ENCODE measurements at regions not wholly inside any gene's neighbourhood (a gene's known extent, or its start where the extent isn't known, plus 50 kb on each side); places are given as distances from the start of the nearest gene placed in this dataset.

GRCh38 chr12:127629066-127629820, 637.7 kb upstream of the TMEM132C start:
- H3K36me3 ChIP-seq: no peaks in the 10 kb centered on the region
- no peak for DNase-seq (ENCODE audit: low read depth in 1 of 2, low spot score in 1 of 2)
- H3K9me3 ChIP-seq (ENCODE audit: low read depth): no peaks in the 10 kb centered on the region
- H3K4me1 ChIP-seq (ENCODE audit: low read depth): no peaks in the 10 kb centered on the region
- TF ChIP-seq CTCF (IDR thresholded peaks at IDR 0.05; ENCODE audit: low read depth, low read length): no peak
- no peak overlapping the region for H3K27ac ChIP-seq
- no peak overlapping the region for H3K4me3 ChIP-seq
- H3K27me3 ChIP-seq: no peaks in the 10 kb centered on the region

GRCh38 chr12:127632461-127632860, 634.5 kb upstream of the TMEM132C start:
- no peak for DNase-seq (ENCODE audit: low read depth in 1 of 2, low spot score in 1 of 2)
- Histone ChIP-seq H3K27ac (no peak overlapping the region), H3K4me3 (no peak overlapping the region), H3K9me3 (ENCODE audit: low read depth) (no peaks in the 10 kb centered on the region), H3K27me3 (no peaks in the 10 kb centered on the region), H3K36me3 (no peaks in the 10 kb centered on the region), H3K4me1 (ENCODE audit: low read depth) (no peaks in the 10 kb centered on the region)
- no peak for TF ChIP-seq CTCF (IDR thresholded peaks at IDR 0.05; ENCODE audit: low read depth, low read length)

- H3K36me3 ChIP-seq: no peaks in the 10 kb centered on the region
- no peak for DNase-seq (ENCODE audit: low read depth in 1 of 2, low spot score in 1 of 2)
- no peaks in the 10 kb centered on the region for H3K27me3 ChIP-seq
- H3K4me1 ChIP-seq (ENCODE audit: low read depth): no peaks in the 10 kb centered on the region
- H3K9me3 ChIP-seq (ENCODE audit: low read depth): no peaks in the 10 kb centered on the region
- TF ChIP-seq CTCF (IDR thresholded peaks at IDR 0.05; ENCODE audit: low read depth, low read length): no peak
- no peak overlapping the region for H3K4me3 ChIP-seq
- no peak overlapping the region for H3K27ac ChIP-seq
These were observed 631.1 kb upstream of the TMEM132C start for GRCh38 chr12:127635838-127636237.

GRCh38 chr12:127636882-127637281, 630.1 kb upstream of the TMEM132C start:
- Histone ChIP-seq H3K27me3 (no peaks in the 10 kb centered on the region), H3K4me3 (no peak overlapping the region), H3K9me3 (ENCODE audit: low read depth) (no peaks in the 10 kb centered on the region), H3K36me3 (no peaks in the 10 kb centered on the region), H3K27ac (no peak overlapping the region), H3K4me1 (ENCODE audit: low read depth) (no peaks in the 10 kb centered on the region)
- TF ChIP-seq CTCF (IDR thresholded peaks at IDR 0.05; ENCODE audit: low read depth, low read length): no peak
- no peak for DNase-seq (ENCODE audit: low read depth in 1 of 2, low spot score in 1 of 2)

- Histone ChIP-seq H3K36me3 (no peaks in the 10 kb centered on the region), H3K9me3 (ENCODE audit: low read depth) (no peaks in the 10 kb centered on the region), H3K27ac (no peak overlapping the region), H3K4me1 (ENCODE audit: low read depth) (no peaks in the 10 kb centered on the region), H3K27me3 (no peaks in the 10 kb centered on the region), H3K4me3 (no peak overlapping the region)
- no peak for TF ChIP-seq CTCF (IDR thresholded peaks at IDR 0.05; ENCODE audit: low read depth, low read length)
- no peak for DNase-seq (ENCODE audit: low read depth in 1 of 2, low spot score in 1 of 2)
These were observed 626.6 kb upstream of the TMEM132C start for GRCh38 chr12:127640181-127640886.
